LNCaP clone FGC (cell line): ENCODE measurements at regions not wholly inside any gene's neighbourhood (a gene's known extent, or its start where the extent isn't known, plus 50 kb on each side); places are given as distances from the start of the nearest gene placed in this dataset.

Experiments
- DNase-seq: peaks from one replicate; pipeline ENCODE4 v3.0.0-alpha.2; 2011; ENCODE audit warnings: low read depth
- H3K4me3 ChIP-seq: 2 replicates; pipeline ENCODE4 v1.5.1; 2011; ENCODE audit warnings: mild to moderate bottlenecking, low read depth, low read length, control low read depth
- TF ChIP-seq, protein P1 (sequence below): IDR thresholded peaks from 2 replicates; pipeline ENCODE4 v1.5.1; 2012; ENCODE audit warnings: mild to moderate bottlenecking; ENCODE audit not compliant: control insufficient read depth, insufficient read depth; ENCODE audit errors: extremely low read depth

DNA sequence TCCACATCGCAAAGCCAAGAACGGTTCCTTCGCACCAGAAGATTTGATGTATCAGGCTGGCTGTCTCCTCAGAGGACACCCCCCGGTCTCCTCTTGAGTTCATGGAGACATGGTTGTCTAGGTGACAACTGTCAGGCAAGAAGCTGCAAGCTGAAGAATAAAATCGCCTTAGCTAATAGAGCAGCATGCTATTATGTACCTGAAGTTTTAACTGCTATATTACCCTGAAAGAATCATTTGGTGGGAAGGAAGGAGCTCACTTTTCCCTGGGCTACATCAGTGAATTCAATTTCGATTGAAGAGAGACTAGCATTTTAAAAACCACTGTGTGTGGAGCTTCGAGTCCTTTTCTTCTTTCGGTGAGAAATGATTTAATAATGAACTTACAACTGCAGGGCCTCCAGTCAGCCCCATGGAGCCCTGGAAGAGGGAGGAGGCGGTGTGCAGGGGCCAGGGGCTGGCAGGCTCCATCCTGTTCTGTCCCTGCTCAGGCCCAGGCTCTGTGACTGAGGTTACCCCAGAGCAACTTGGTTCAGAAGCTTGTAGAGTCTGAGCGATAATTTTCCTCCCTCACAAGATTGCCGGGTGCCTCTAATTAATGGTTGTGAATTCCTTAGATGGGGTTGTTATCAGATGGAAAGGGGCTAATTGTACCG is 191.3 kb downstream of the MID1IP1 start:
- TF ChIP-seq, protein P1, sequence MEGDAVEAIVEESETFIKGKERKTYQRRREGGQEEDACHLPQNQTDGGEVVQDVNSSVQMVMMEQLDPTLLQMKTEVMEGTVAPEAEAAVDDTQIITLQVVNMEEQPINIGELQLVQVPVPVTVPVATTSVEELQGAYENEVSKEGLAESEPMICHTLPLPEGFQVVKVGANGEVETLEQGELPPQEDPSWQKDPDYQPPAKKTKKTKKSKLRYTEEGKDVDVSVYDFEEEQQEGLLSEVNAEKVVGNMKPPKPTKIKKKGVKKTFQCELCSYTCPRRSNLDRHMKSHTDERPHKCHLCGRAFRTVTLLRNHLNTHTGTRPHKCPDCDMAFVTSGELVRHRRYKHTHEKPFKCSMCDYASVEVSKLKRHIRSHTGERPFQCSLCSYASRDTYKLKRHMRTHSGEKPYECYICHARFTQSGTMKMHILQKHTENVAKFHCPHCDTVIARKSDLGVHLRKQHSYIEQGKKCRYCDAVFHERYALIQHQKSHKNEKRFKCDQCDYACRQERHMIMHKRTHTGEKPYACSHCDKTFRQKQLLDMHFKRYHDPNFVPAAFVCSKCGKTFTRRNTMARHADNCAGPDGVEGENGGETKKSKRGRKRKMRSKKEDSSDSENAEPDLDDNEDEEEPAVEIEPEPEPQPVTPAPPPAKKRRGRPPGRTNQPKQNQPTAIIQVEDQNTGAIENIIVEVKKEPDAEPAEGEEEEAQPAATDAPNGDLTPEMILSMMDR = no peak
- H3K4me3 ChIP-seq = no peak overlapping the region
- DNase-seq = no peak

DNA sequence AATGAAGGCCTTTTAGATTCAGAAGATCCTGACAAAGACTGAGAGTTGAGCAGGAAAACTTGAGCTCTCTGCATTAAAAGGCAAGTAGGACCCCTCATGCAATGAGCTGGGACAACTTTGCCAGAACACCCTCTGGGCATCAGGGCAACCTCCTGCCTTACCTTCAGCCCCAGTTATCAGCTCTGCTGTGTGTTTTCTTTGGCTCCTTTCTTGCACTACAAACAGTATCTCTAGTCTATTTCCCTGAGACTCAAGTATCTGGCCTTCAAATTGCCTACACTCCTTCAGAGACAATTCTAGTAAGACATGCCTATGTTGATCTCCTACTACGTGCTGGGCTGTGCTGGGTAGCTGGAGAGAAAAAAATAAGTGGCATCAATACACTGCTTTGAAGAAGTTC is 192.2 kb downstream of the MID1IP1 start:
- DNase-seq = no peak
- H3K4me3 ChIP-seq = no peak overlapping the region
- TF ChIP-seq, protein P1 = no peak

DNA sequence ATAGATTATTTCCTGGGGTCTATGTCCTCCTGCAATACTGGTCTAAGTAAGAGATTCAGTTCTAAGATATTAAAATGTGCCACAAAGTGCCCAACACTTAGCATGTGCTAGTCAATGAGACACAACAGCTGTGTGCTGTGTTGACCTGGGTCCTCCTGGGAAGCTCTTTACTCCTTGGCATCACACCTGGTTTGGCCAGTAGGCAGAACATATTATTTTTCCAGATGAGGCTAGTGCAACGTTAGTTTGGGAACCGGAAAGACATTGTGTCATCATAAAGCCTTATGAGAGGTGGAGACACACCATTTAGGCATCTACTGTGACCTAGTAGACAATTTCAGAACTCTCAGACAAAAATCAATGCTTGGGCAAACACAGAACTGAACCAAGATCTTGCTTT is 197.8 kb downstream of the MID1IP1 start:
- no peak overlapping the region for H3K4me3 ChIP-seq
- TF ChIP-seq, protein P1 = no peak
- no peak for DNase-seq

DNA sequence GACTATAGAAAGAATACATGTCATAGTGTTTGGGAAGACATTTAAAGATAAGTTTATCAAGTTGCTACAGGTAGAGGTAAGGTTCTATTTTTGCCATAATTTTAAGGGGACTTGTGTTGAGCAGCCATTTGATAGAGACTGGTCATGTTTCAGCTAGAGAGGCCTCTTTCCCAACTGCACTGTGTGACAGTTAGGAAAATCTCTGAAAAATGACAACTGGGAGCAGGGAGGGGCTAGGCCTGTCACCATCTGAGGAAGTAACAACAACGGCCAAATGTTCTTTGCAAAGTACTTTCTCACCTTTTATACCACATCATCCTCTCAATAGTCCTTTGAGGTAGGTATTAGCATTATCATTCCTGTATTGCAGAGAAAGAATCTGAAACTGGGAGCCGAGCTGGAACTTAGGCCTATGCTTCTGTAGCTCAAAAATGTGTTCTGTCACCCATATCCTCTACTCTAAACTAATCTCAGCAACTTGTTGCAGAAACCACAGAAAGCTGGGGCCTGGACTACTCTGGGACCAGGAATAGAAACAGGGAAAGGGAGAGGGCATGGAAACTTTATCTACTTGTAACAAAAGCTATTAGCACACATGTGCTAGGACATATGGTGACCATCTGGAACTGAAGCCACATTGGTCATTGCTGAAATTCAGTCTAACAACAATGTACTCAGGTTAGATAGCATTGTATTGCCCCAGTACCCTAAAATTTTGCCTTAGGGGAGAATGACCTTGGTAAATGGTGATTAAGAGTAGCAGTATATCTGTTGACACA is 198.9 kb downstream of the MID1IP1 start:
- TF ChIP-seq, protein P1 = no peak
- no peak overlapping the region for H3K4me3 ChIP-seq
- DNase-seq = no peak

DNA sequence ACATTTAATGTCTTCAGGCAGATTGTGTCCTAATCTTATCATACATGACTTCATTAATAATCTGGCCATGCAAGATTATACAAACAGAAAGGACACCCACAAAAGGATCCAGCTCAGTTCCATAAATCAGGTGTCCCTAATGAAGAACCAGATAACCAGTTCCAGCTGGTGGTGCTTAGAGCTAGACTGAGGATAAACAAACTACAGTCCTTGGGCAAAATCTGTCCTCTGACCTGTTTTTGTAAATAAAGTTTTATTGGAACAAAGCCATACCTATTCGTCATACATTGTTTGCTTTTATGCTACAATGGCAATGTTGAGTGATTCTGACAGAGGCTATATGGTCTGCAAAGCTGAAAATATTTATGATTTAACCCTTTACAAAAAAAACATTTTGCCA is 199.5 kb downstream of the MID1IP1 start:
- TF ChIP-seq, protein P1 = no peak
- peak; percentile 27 for DNase-seq
- H3K4me3 ChIP-seq = no peak overlapping the region

DNA sequence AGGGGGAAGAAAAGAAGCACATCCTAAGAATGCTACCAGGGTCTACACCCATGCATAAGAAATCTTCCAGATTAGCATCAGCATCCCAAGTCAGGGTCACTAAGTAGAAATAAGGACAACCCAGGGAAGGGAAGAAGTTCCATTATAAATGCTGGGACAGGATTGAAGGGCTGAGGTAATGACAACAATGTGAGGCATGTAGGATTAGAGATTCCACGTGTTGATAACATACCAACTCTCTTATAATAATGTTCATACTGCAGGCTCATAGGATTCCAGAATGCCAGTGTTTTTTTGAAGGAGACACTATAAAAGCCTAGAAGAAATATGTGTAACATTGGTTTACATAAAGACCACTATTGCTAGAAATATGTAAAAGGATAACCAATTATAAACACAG is 201.2 kb downstream of the MID1IP1 start:
- no peak for DNase-seq
- TF ChIP-seq, protein P1 = no peak
- H3K4me3 ChIP-seq = no peak overlapping the region
